GM12873 (cell line): ENCODE measurements at regions not wholly inside any gene's neighbourhood (a gene's known extent, or its start where the extent isn't known, plus 50 kb on each side); places are given as distances from the start of the nearest gene placed in this dataset.

Experiments used
- TF ChIP-seq, protein P1 (sequence below): IDR thresholded peaks from 2 replicates; pipeline ENCODE4 v1.5.1; 2012; ENCODE audit warnings: low read depth, mild to moderate bottlenecking, moderate library complexity, low read length, control low read depth; ENCODE audit not compliant: insufficient read depth; ENCODE audit errors: missing control alignments

GRCh38 chr2:210730672-210731071, 174.3 kb downstream of the CPS1 start:
- TF ChIP-seq, protein P1, sequence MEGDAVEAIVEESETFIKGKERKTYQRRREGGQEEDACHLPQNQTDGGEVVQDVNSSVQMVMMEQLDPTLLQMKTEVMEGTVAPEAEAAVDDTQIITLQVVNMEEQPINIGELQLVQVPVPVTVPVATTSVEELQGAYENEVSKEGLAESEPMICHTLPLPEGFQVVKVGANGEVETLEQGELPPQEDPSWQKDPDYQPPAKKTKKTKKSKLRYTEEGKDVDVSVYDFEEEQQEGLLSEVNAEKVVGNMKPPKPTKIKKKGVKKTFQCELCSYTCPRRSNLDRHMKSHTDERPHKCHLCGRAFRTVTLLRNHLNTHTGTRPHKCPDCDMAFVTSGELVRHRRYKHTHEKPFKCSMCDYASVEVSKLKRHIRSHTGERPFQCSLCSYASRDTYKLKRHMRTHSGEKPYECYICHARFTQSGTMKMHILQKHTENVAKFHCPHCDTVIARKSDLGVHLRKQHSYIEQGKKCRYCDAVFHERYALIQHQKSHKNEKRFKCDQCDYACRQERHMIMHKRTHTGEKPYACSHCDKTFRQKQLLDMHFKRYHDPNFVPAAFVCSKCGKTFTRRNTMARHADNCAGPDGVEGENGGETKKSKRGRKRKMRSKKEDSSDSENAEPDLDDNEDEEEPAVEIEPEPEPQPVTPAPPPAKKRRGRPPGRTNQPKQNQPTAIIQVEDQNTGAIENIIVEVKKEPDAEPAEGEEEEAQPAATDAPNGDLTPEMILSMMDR: no peak

DNA sequence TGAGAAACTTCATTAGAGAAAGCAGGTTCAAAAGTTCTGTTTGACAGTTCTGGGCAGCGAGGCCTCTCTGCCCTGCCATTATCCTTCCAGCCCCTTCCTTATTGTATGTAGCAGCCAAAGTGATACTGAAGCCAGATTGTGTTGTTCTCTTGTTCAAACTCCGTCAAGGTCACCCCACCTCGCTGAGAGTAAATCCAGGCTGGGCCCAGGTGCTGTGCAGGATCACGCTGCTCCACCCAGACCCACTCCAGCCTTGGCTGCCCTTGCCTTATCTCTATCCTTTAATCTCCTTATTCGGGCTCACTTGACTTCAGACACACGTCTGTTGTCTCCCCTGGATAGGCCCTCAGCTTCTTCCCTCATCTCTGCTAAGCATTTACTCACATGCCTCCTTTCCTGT, 196.1 kb downstream of the CPS1 start:
- TF ChIP-seq, protein P1: no peak

- TF ChIP-seq, protein P1: no peak
Measured at GRCh38 chr2:210753386-210753785, 197.0 kb downstream of the CPS1 start.

- TF ChIP-seq, protein P1: no peak
Measured at GRCh38 chr2:210756855-210757254, 200.5 kb downstream of the CPS1 start.

- TF ChIP-seq, protein P1: no peak
Measured at GRCh38 chr2:210762604-210763588, 206.5 kb downstream of the CPS1 start.

- TF ChIP-seq, protein P1: no peak
Measured at GRCh38 chr2:210768329-210768910, 212.0 kb downstream of the CPS1 start.

- TF ChIP-seq, protein P1: no peak
Measured at GRCh38 chr2:210776756-210777155, 220.4 kb downstream of the CPS1 start.
